Breast epithelium (tissue), 3 donors: ENCODE measurements at regions not wholly inside any gene's neighbourhood (a gene's known extent, or its start where the extent isn't known, plus 50 kb on each side); places are given as distances from the start of the nearest gene placed in this dataset.

ENCODE experiments used
- POLR2A ChIP-seq: fragments of 450-650 bp; IDR thresholded peaks from one replicate; pipeline ENCODE4 v1.6.1; 2016; ENCODE audit warnings: antibody characterized with exemption, mild to moderate bottlenecking, moderate library complexity
- POLR2AphosphoS5 ChIP-seq, 3 donors: sonication (generic); formaldehyde crosslinking; IDR thresholded peaks; one replicate each; pipeline ENCODE4 v1.6.1; 2017; ENCODE audit warnings: antibody characterized with exemption in 3 of 3

- TF ChIP-seq POLR2AphosphoS5 (IDR thresholded peaks at IDR 0.05) (no peak), POLR2A (no peak)
Measured at GRCh38 chr2:64850642-64851041, 138.6 kb upstream of the SLC1A4 start.
